Heart left ventricle (tissue), 16 donors: ENCODE measurements at regions not wholly inside any gene's neighbourhood (a gene's known extent, or its start where the extent isn't known, plus 50 kb on each side); places are given as distances from the start of the nearest gene placed in this dataset.

Experiments
- ATAC-seq, 4 donors: fragments of 200-7000 bp; cut with Tn5 transposase; one replicate each; pipeline ENCODE4 v1.9.1; 2020 to 2022; ENCODE audit warnings: moderate library complexity in 4 of 4, mild to moderate bottlenecking in 3 of 4, moderate number of reproducible peaks in 1 of 4
- DNase-seq, 5 donors: peaks; one replicate each; pipeline ENCODE4 v3.0.0-alpha.2; 2020
- H3K27ac ChIP-seq, 12 donors: fragments of 200-600 bp; sonication (generic) in 4 of 12; one replicate each; pipeline versions ENCODE4 v1.5.0 to v1.8.0; 2016 to 2022; ENCODE audit warnings: mild to moderate bottlenecking in 2 of 12
- H3K27me3 ChIP-seq, 9 donors: fragments of 200-600 bp; sonication (generic) in 2 of 9; one replicate each; pipeline versions ENCODE4 v1.5.1 to v1.8.0; 2016 to 2022; ENCODE audit warnings: mild to moderate bottlenecking in 3 of 9
- H3K36me3 ChIP-seq, 9 donors: fragments of 200-600 bp; sonication (generic) in 2 of 9; one replicate each; pipeline versions ENCODE4 v1.5.0 to v1.8.0; 2018 to 2022; ENCODE audit warnings: mild to moderate bottlenecking in 2 of 9
- H3K4me1 ChIP-seq, 12 donors: fragments of 200-600 bp; sonication (generic) in 4 of 12; one replicate each; pipeline versions ENCODE4 v1.5.0 to v1.8.0; 2016 to 2022; ENCODE audit warnings: mild to moderate bottlenecking in 3 of 12
- H3K4me3 ChIP-seq, 12 donors: fragments of 200-600 bp; sonication (generic) in 4 of 12; one replicate each; pipeline versions ENCODE4 v1.5.0 to v1.8.0; 2017 to 2022; ENCODE audit warnings: mild to moderate bottlenecking in 9 of 12, moderate library complexity in 4 of 12
- H3K9me3 ChIP-seq, 12 donors: fragments of 200-600 bp; sonication (generic) in 4 of 12; one replicate each; pipeline versions ENCODE4 v1.5.0 to v1.8.0; 2016 to 2022; ENCODE audit warnings: mild to moderate bottlenecking in 1 of 12
- CTCF ChIP-seq, 12 donors: fragments of 200-600 bp; sonication (generic) in 4 of 12; IDR thresholded peaks; one replicate each; pipeline versions ENCODE4 v1.5.0 to v1.8.0; 2018 to 2022; ENCODE audit warnings: antibody characterized with exemption in 12 of 12, mild to moderate bottlenecking in 5 of 12
- POLR2A ChIP-seq, 2 donors: fragments of 450-650 bp; IDR thresholded peaks; one replicate each; pipeline ENCODE4 v1.6.1; 2017; ENCODE audit warnings: antibody characterized with exemption in 2 of 2, mild to moderate bottlenecking in 2 of 2, moderate library complexity in 2 of 2
- WGBS, 4 donors: extraction: QIAGEN DNeasy Blood & Tissue Kit in 2 of 4; methylation state at CpG; one replicate each; pipeline versions ENCODE4 v1.1.5 to v1.1.7; 2013 to 2018; 5-methylcytosine and 5-hydroxymethylcytosine counted together
- intact Hi-C, 10 donors: fragments of 100-400 bp; cut with DNase I; formaldehyde crosslinking; loops; one replicate each; pipeline versions ENCODE4 v1.11.1 to v1.14.2; 2022
- donor health status: ischemic (EF 13 %, LVEDD 7.1; RV severe dilation, severe dysfunction).
- donor health status: healthy with polysubstance abuse.
- donor health status: DM: no; HTN: yes; CAD: no.
- donor health status: DM: no; HTN: no; CAD: no.
- donor health status: ischemic (EF 25% LVEDD 6.9; RV normal size, moderate dysfunction).
- donor health status: ischemic (EF 25% LVEDD 5.7; RV mildly dilated, moderate dysfunction).
- donor health status: healthy.
- donor health status: DM: yes; HTN: yes; CAD: no.
- donor health status: ischemic (EF 35%, LVEDD 5.7; RV mildly dilated, moderate dysfunction).
- donor health status: nonischemic (EF 11% LVEDD 7.7; RV severe dilation, severe dysfunction).
- donor health status: DM: yes; HTN: yes; CAD: no.
- donor health status: PGD.
- donor health status: ischemic (EF 29% LVEDD 5.4; RV normal size, mild dysfunction).
- donor health status: nonischemic (EF 23%, LVEDD 6.1; RV moderate dilation, normal function).

DNA sequence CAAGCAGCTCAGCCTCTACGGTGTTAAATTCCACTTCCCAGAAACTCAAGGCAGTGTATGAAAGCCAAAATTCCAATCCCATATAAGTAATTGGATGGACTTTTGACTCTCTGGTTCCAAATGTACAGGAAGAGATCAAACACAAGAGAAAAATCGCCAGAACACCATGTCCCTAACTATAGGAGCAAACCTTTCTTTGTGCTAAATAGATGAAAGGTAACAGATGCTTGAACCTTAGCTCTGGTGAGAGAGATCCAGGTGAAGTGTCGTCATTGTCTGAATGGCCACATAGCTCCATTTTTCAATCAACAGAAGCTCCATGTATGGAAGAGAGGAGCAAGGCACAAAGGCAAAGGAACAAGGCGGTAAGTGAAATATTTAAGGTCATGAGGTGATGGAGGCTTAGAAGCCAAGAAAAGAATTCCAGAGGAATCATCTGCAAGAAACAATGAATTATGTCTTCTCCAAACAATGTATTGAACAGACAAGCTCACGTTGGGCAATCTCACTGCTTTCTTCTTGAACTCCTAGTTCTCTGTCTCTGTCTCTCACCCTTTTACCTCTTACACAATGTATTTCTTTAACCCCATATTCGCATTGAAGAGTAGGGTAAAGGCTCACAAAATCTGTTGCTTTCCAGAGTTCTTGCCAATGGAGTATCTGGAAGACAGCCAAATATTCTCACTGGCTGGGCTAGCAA is 585.1 kb downstream of the GATA3 start:
- H3K4me3 ChIP-seq, result no peak overlapping the region
- no peaks in the 10 kb centered on the region for H3K9me3 ChIP-seq
- no peaks in the 10 kb centered on the region for H3K27me3 ChIP-seq
- TF ChIP-seq POLR2A (IDR thresholded peaks at IDR 0.05), result no peak
- no peak for TF ChIP-seq CTCF (IDR thresholded peaks at IDR 0.05)
- H3K27ac ChIP-seq, result no peak overlapping the region
- WGBS, 4 donors, result 67 to 74% (median 70%) methylated on average over 6 of the region's 6 CpGs
- DNase-seq (no peak), ATAC-seq (no peak)
- intact Hi-C loops, result no loop called here
- no peaks in the 10 kb centered on the region for H3K4me1 ChIP-seq
- no peaks in the 10 kb centered on the region for H3K36me3 ChIP-seq

GRCh38 chr10:8640301-8640700 is 585.8 kb downstream of the GATA3 start:
- no peak for DNase-seq
- Histone ChIP-seq H3K4me1 (no peaks in the 10 kb centered on the region), H3K27me3 (no peaks in the 10 kb centered on the region), H3K4me3 (no peak overlapping the region), H3K27ac (no peak overlapping the region), H3K36me3 (no peaks in the 10 kb centered on the region), H3K9me3 (no peaks in the 10 kb centered on the region)
- 72 to 86% (median 77%) methylated on average over 3 of the region's 3 CpGs for WGBS, 4 donors
- no peak for ATAC-seq
- TF ChIP-seq CTCF (IDR thresholded peaks at IDR 0.05) (no peak), POLR2A (IDR thresholded peaks at IDR 0.05) (no peak)
- intact Hi-C loops, result no loop called here

DNA sequence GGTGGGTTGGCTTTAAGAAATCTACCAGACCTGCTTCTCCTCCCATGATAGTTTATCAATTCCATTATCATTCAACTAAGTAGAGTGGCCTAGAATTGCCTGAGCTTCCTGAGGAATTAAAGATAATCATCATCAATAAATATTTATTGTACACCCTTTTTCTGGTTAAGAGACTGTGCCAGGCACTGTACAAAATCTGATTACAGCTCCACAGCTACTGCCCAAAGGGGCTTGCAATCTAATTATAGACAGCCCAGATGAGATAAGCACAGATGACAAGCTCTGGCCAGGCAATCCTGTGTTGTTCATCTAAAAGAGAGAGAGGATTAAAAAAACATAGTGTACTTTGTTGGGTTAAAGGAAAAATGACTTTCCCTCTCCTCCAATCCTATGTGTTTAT is 586.4 kb downstream of the GATA3 start:
- no peak overlapping the region for H3K4me3 ChIP-seq
- intact Hi-C loops, result no loop called here
- H3K27me3 ChIP-seq, result no peaks in the 10 kb centered on the region
- ATAC-seq, result no peak
- no peaks in the 10 kb centered on the region for H3K9me3 ChIP-seq
- no peak overlapping the region for H3K27ac ChIP-seq
- DNase-seq, result no peak
- no peaks in the 10 kb centered on the region for H3K4me1 ChIP-seq
- H3K36me3 ChIP-seq, result no peaks in the 10 kb centered on the region
- TF ChIP-seq POLR2A (IDR thresholded peaks at IDR 0.05) (no peak), CTCF (IDR thresholded peaks at IDR 0.05) (no peak)

DNA sequence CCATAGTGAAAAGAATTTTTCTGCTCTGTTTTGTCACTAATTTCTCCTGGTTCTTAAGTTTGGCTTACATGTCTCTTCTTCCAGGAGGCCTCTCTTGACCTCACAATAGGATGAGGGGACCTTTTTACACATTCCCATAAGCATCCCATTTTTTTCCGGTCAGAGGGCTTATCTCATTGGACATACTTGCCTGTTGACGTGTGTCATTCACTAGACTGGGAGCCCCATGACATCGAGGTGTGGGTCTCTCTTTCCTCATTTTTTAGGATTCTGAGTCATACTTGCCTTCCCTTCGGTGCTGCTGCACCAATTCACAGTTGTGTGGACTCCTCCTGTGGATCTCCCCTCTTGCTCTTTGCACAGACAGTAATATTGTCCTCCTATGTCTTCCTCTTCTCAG is 601.8 kb downstream of the GATA3 start:
- ATAC-seq (no peak), DNase-seq (no peak)
- no peak for TF ChIP-seq CTCF (IDR thresholded peaks at IDR 0.05)
- H3K27ac ChIP-seq, result no peak overlapping the region
- no peak overlapping the region for H3K4me3 ChIP-seq
- intact Hi-C loops, result no loop called here
- no peaks in the 10 kb centered on the region for H3K36me3 ChIP-seq
- no peaks in the 10 kb centered on the region for H3K9me3 ChIP-seq
- WGBS, 4 donors, result 63 to 72% (median 68%) methylated on average over 4 of the region's 4 CpGs
- H3K4me1 ChIP-seq, result no peaks in the 10 kb centered on the region
- no peaks in the 10 kb centered on the region for H3K27me3 ChIP-seq
